H1 (cell line): ENCODE measurements at regions not wholly inside any gene's neighbourhood (a gene's known extent, or its start where the extent isn't known, plus 50 kb on each side); places are given as distances from the start of the nearest gene placed in this dataset.

Source experiments
- CTCF ChIA-PET: fragments of 300-600 bp; sonication (Branson Sonifier 250); formaldehyde crosslinking; loops from one replicate; lab custom pipeline; 2021; ENCODE audit not compliant: partially characterized antibody; lab: Charles Lee
- POLR2A ChIA-PET: fragments of 300-600 bp; sonication (Branson Sonifier 250); formaldehyde crosslinking; loops from one replicate; lab custom pipeline; 2021; ENCODE audit warnings: inconsistent platforms; ENCODE audit not compliant: partially characterized antibody; lab: Charles Lee
- DNase-seq, 2 experiments: peaks; one replicate each; pipeline versions ENCODE4 v3.0.0 to v3.0.0-alpha.2; 2010 to 2022; ENCODE audit warnings: low spot score in 2 of 2, low read depth in 1 of 2, mixed read lengths in 1 of 2
- FAIRE-seq: peaks from 2 replicates; lab custom pipeline; 2011; peaks lifted over from hg19 to GRCh38; lab: Jason Lieb, UNC
- H2AFZ ChIP-seq: 2 replicates; pipeline ENCODE4 v1.8.1; 2012; ENCODE audit warnings: low read length, inconsistent platforms
- H2AK5ac ChIP-seq: 2 replicates; pipeline ENCODE4 v1.6.1; 2013; ENCODE audit warnings: low read depth, low read length
- H2BK120ac ChIP-seq: replicated peaks from 2 replicates; pipeline ENCODE3; 2013; ENCODE audit warnings: low read depth, low read length, inconsistent platforms
- H2BK12ac ChIP-seq: 2 replicates; pipeline ENCODE4 v1.6.1; 2013; ENCODE audit warnings: low read depth, low read length
- H2BK15ac ChIP-seq: 2 replicates; pipeline ENCODE4 v1.6.1; 2013; ENCODE audit warnings: low read length
- H2BK20ac ChIP-seq: 2 replicates; pipeline ENCODE4 v1.6.1; 2013; ENCODE audit warnings: low read length
- H2BK5ac ChIP-seq: 2 replicates; pipeline ENCODE4 v1.6.1; 2013; ENCODE audit warnings: low read depth, low read length
- H3K14ac ChIP-seq: 2 replicates; pipeline ENCODE4 v1.6.1; 2013; ENCODE audit warnings: inconsistent platforms; ENCODE audit not compliant: insufficient read length
- H3K18ac ChIP-seq: 2 replicates; pipeline ENCODE4 v1.6.1; 2013; ENCODE audit warnings: low read length; ENCODE audit errors: extremely low read depth
- H3K23ac ChIP-seq: 2 replicates; pipeline ENCODE4 v1.6.1; 2013; ENCODE audit warnings: inconsistent platforms; ENCODE audit not compliant: insufficient read length
- H3K23me2 ChIP-seq: 2 replicates; pipeline ENCODE4 v1.6.1; 2013; ENCODE audit warnings: low read depth, low read length
- H3K27ac ChIP-seq: 2 replicates; pipeline ENCODE4 v1.6.1; 2011; ENCODE audit warnings: low read depth, low read length, inconsistent platforms
- H3K27me3 ChIP-seq, 4 experiments: replicated peaks in 1 of 4; 1 replicate in 1 of 4; 2 replicates in 3 of 4; pipeline versions ENCODE4 v1.6.1 to v1.8.1; 2011 to 2013; ENCODE audit warnings: low read length in 3 of 4, mild to moderate bottlenecking in 3 of 4, inconsistent platforms in 2 of 4, mixed read lengths in 2 of 4, moderate library complexity in 1 of 4; ENCODE audit not compliant: control insufficient read depth in 3 of 4, insufficient read depth in 3 of 4; ENCODE audit errors: extremely low read depth in 1 of 4
- H3K36me3 ChIP-seq, 4 experiments: 2 replicates each; pipeline versions ENCODE4 v1.6.1 to v1.8.1; 2011 to 2013; ENCODE audit warnings: mild to moderate bottlenecking in 4 of 4, low read length in 3 of 4, moderate library complexity in 2 of 4, control low read depth in 1 of 4, inconsistent platforms in 1 of 4; ENCODE audit not compliant: insufficient read depth in 4 of 4, control insufficient read depth in 2 of 4
- H3K4ac ChIP-seq: replicated peaks from 2 replicates; pipeline ENCODE3; 2013; ENCODE audit warnings: low read length, low read depth, mixed read lengths, inconsistent platforms; ENCODE audit not compliant: insufficient read length
- H3K4me1 ChIP-seq, 4 experiments: replicated peaks in 1 of 4; 1 replicate in 1 of 4; 2 replicates in 3 of 4; pipeline versions ENCODE4 v1.6.1 to v1.8.1; 2011 to 2013; ENCODE audit warnings: low read length in 3 of 4, inconsistent platforms in 2 of 4, mixed read lengths in 1 of 4; ENCODE audit not compliant: insufficient read depth in 4 of 4, control insufficient read depth in 3 of 4
- H3K4me2 ChIP-seq, 2 experiments: 2 replicates each; pipeline versions ENCODE4 v1.6.1 to v1.8.1; 2011 to 2013; ENCODE audit warnings: low read depth in 2 of 2, low read length in 2 of 2, control low read depth in 1 of 2, inconsistent platforms in 1 of 2, mild to moderate bottlenecking in 1 of 2; ENCODE audit not compliant: insufficient read depth in 1 of 2
- H3K4me3 ChIP-seq, 4 experiments: fragments of 200-600, 300-600 bp in 1 of 4; sonication (generic), shearing (Covaris generic), sonication (Bioruptor Twin) in 1 of 4; 2 replicates each; pipeline versions ENCODE4 v1.5.1 to v1.8.1; 2011 to 2016; ENCODE audit warnings: low read length in 4 of 4, low read depth in 3 of 4, control low read depth in 2 of 4, inconsistent platforms in 2 of 4, mild to moderate bottlenecking in 2 of 4, mixed read lengths in 1 of 4, moderate library complexity in 1 of 4; ENCODE audit not compliant: insufficient read depth in 2 of 4; ENCODE audit errors: extremely low read depth in 1 of 4
- H3K56ac ChIP-seq: replicated peaks from 2 replicates; pipeline ENCODE3; 2013; ENCODE audit warnings: low read depth, mild to moderate bottlenecking, mixed read lengths, low read length, inconsistent platforms; ENCODE audit not compliant: insufficient read length
- H3K79me1 ChIP-seq: 2 replicates; pipeline ENCODE4 v1.6.1; 2013; ENCODE audit warnings: low read depth, low read length, control low read depth
- H3K79me2 ChIP-seq, 2 experiments: 2 replicates each; pipeline versions ENCODE4 v1.6.1 to v1.8.1; 2012 to 2013; ENCODE audit warnings: low read length in 2 of 2, mild to moderate bottlenecking in 2 of 2, inconsistent platforms in 1 of 2; ENCODE audit not compliant: insufficient read depth in 2 of 2, control insufficient read depth in 1 of 2
- H3K9ac ChIP-seq, 4 experiments: replicated peaks in 1 of 4; 1 replicate in 1 of 4; 2 replicates in 3 of 4; pipeline versions ENCODE4 v1.6.1 to v1.8.1; 2011 to 2013; ENCODE audit warnings: low read depth in 3 of 4, low read length in 3 of 4, control low read depth in 2 of 4, mild to moderate bottlenecking in 2 of 4, moderate library complexity in 2 of 4, inconsistent platforms in 1 of 4; ENCODE audit errors: extremely low read depth in 1 of 4
- H3K9me3 ChIP-seq, 2 experiments: 2 replicates each; pipeline versions ENCODE4 v1.6.1 to v1.8.1; 2012 to 2013; ENCODE audit warnings: mild to moderate bottlenecking in 2 of 2, moderate library complexity in 2 of 2, control low read depth in 1 of 2, inconsistent platforms in 1 of 2, low read depth in 1 of 2, low read length in 1 of 2, mixed read lengths in 1 of 2; ENCODE audit not compliant: insufficient read depth in 2 of 2
- H4K20me1 ChIP-seq, 2 experiments: replicated peaks in 1 of 2; 2 replicates each; pipeline versions ENCODE3 to v1.8.1; 2011 to 2013; ENCODE audit warnings: inconsistent platforms in 2 of 2, low read length in 2 of 2, mild to moderate bottlenecking in 1 of 2; ENCODE audit not compliant: insufficient read depth in 2 of 2, control insufficient read depth in 1 of 2
- H4K5ac ChIP-seq: 2 replicates; pipeline ENCODE4 v1.6.1; 2013; ENCODE audit warnings: low read length, low read depth, mixed read lengths, inconsistent platforms; ENCODE audit not compliant: insufficient read length
- H4K8ac ChIP-seq: 2 replicates; pipeline ENCODE4 v1.8.0; 2013; ENCODE audit warnings: mild to moderate bottlenecking, moderate library complexity, low read length, inconsistent platforms; ENCODE audit not compliant: insufficient read depth; ENCODE audit errors: extremely low read depth
- H4K91ac ChIP-seq: replicated peaks from 2 replicates; pipeline ENCODE3; 2013; ENCODE audit warnings: low read length, mixed read lengths, inconsistent platforms; ENCODE audit not compliant: insufficient read length
- ATF3 ChIP-seq: IDR thresholded peaks from 2 replicates; pipeline ENCODE4 v1.6.1; 2011; ENCODE audit warnings: low read depth, mild to moderate bottlenecking, low read length; ENCODE audit not compliant: insufficient read depth
- HDAC6 ChIP-seq: IDR thresholded peaks from one replicate; pipeline ENCODE4 v1.7.1; 2012; ENCODE audit warnings: low read depth, mild to moderate bottlenecking, inconsistent platforms, low read length, moderate library complexity
- KDM4A ChIP-seq: IDR thresholded peaks from one replicate; pipeline ENCODE4 v1.7.1; 2012; ENCODE audit warnings: low read depth, mild to moderate bottlenecking, moderate library complexity, low read length, inconsistent platforms; ENCODE audit not compliant: severe bottlenecking
- NANOG ChIP-seq: IDR thresholded peaks from 2 replicates; pipeline ENCODE4 v1.6.1; 2011; ENCODE audit warnings: low read length, low read depth, mild to moderate bottlenecking, inconsistent platforms; ENCODE audit not compliant: insufficient read depth, poor library complexity, severe bottlenecking
- POLR2A ChIP-seq, 2 experiments: IDR thresholded peaks; 1 replicate in 1 of 2; 2 replicates in 1 of 2; pipeline ENCODE4 v1.6.1; 2011; ENCODE audit warnings: low read depth in 2 of 2, low read length in 2 of 2, mild to moderate bottlenecking in 2 of 2; ENCODE audit errors: control extremely low read depth in 1 of 2
- POLR2AphosphoS5 ChIP-seq: IDR thresholded peaks from 2 replicates; pipeline ENCODE4 v1.6.1; 2011; ENCODE audit warnings: low read depth, low read length
- SIN3A ChIP-seq, 2 experiments: IDR thresholded peaks in 1 of 2; conservative IDR thresholded peaks in 1 of 2; 2 replicates each; pipeline ENCODE4 v1.6.1; 2011 to 2012; ENCODE audit warnings: low read length in 2 of 2, improper control_type of control experiment in 1 of 2, low read depth in 1 of 2, mild to moderate bottlenecking in 1 of 2
- TAF1 ChIP-seq: IDR thresholded peaks from 2 replicates; pipeline ENCODE4 v1.6.1; 2011; ENCODE audit warnings: mild to moderate bottlenecking, low read depth, low read length

- Histone ChIP-seq H3K4me1 (peaks cover 2 to 16% (median 10%) of the 10 kb centered on the region in 4 experiments; a peak in 4 of 7 replicates), H3K36me3 (no peaks in the 10 kb centered on the region), H4K20me1 (no peaks in the 10 kb centered on the region), H3K27ac (no peak overlapping the region), H3K4me3 (no peak overlapping the region), H2BK15ac (no peak overlapping the region), H4K8ac (no peak overlapping the region), H2BK12ac (no peak overlapping the region), H2BK120ac (no peak overlapping the region), H3K23me2 (no peaks in the 10 kb centered on the region), H3K14ac (no peak overlapping the region), H3K23ac (no peak overlapping the region), H2BK5ac (no peak overlapping the region), H4K5ac (no peak overlapping the region), H2BK20ac (no peak overlapping the region), H3K4me2 (no peak overlapping the region), H3K18ac (no peak overlapping the region), H3K79me1 (no peaks in the 10 kb centered on the region), H3K56ac (no peak overlapping the region), H3K9me3 (no peaks in the 10 kb centered on the region), H4K91ac (no peak overlapping the region), H3K4ac (no peak overlapping the region), H3K9ac (no peak overlapping the region), H2AFZ (no peak overlapping the region), H3K27me3 (no peaks in the 10 kb centered on the region), H3K79me2 (no peaks in the 10 kb centered on the region), H2AK5ac (no peak overlapping the region)
- DNase-seq (no peak), FAIRE-seq (no peak)
- TF ChIP-seq POLR2AphosphoS5: no peak
- no peak for TF ChIP-seq TAF1
- TF ChIP-seq NANOG: no peak
- no peak for TF ChIP-seq ATF3
- TF ChIP-seq KDM4A: no peak
- TF ChIP-seq HDAC6: no peak
- TF ChIP-seq POLR2A (IDR thresholded peaks at IDR 0.05; ENCODE audit: control extremely low read depth in 1 of 2, low read depth in 2 of 2, low read length in 2 of 2): no peak
- TF ChIP-seq SIN3A (conservative IDR thresholded peaks at IDR 0.05 in 1 of 2, IDR thresholded peaks at IDR 0.05 in 1 of 2; ENCODE audit: low read depth in 1 of 2, low read length in 2 of 2): no peak
- POLR2A ChIA-PET: no interaction called here
- CTCF ChIA-PET: no interaction called here
Observed at GRCh38 chr11:114815176-114815575, 136.8 kb downstream of the NXPE2 start.
